Activated CD8-positive, alpha-beta memory T cell treated with anti-CD3 and anti-CD28 coated beads, Interleukin-2, amount 10 ng/mL, durations not matched to agents 7 days and 5 days (primary cell): ENCODE measurements at regions not wholly inside any gene's neighbourhood (a gene's known extent, or its start where the extent isn't known, plus 50 kb on each side); places are given as distances from the start of the nearest gene placed in this dataset.

Experiments used
- ATAC-seq: fragments of 150-1000 bp; cut with Tn5 transposase; one replicate; pipeline ENCODE4 v1.10.0; 2021; ENCODE audit warnings: moderate library complexity
- CTCF ChIA-PET: fragments of 350-600 bp; sonication (Branson Sonifier 250); formaldehyde crosslinking; loops from one replicate; lab custom pipeline; 2021; ENCODE audit warnings: antibody characterized with exemption; lab: Charles Lee
- DNase-seq: peaks from one replicate; pipeline ENCODE4 v3.0.0-alpha.2; 2020
- H3K27ac Mint-ChIP-seq: one replicate; pipeline ENCODE4 v1.8.0; 2021; ENCODE audit warnings: mild to moderate bottlenecking, mixed read lengths
- H3K27me3 Mint-ChIP-seq: one replicate; pipeline ENCODE4 v1.8.0; 2021; ENCODE audit warnings: mixed read lengths
- H3K36me3 Mint-ChIP-seq: one replicate; pipeline ENCODE4 v1.8.0; 2021; ENCODE audit warnings: mild to moderate bottlenecking, mixed read lengths
- H3K4me1 Mint-ChIP-seq: one replicate; pipeline ENCODE4 v1.8.0; 2021; ENCODE audit warnings: mixed read lengths
- H3K4me3 Mint-ChIP-seq: one replicate; pipeline ENCODE4 v1.8.0; 2021; ENCODE audit warnings: mild to moderate bottlenecking, moderate library complexity, mixed read lengths
- H3K9me3 Mint-ChIP-seq: one replicate; pipeline ENCODE4 v1.8.0; 2022; ENCODE audit warnings: low read depth, mixed read lengths

GRCh38 chrX:39874202-39874816 is 223.4 kb downstream of the BCOR start:
- Mint-ChIP-seq H3K4me3 (no peak overlapping the region), H3K27me3 (no peaks in the 10 kb centered on the region), H3K36me3 (peaks cover 2% of the 10 kb centered on the region), H3K9me3 (no peaks in the 10 kb centered on the region), H3K4me1 (peaks cover 49% of the 10 kb centered on the region), H3K27ac (peak overlapping the region; percentile 88)
- peak; percentile 76 for ATAC-seq
- CTCF ChIA-PET: interaction anchor here (1.1 to 1.3 kb wide), 2 partner anchors 10 to 20 kb away, joined by 3 to 7 read pairs; no protein-coding TSS in a partner anchor
- peak; percentile 90 for DNase-seq

- CTCF ChIA-PET: no interaction called here
- Mint-ChIP-seq H3K36me3 (peaks cover 2% of the 10 kb centered on the region), H3K4me1 (peaks cover 35% of the 10 kb centered on the region), H3K9me3 (no peaks in the 10 kb centered on the region), H3K4me3 (no peak overlapping the region), H3K27ac (no peak overlapping the region), H3K27me3 (no peaks in the 10 kb centered on the region)
- DNase-seq (no peak), ATAC-seq (no peak)
Measured at GRCh38 chrX:39875834-39876628, 221.7 kb downstream of the BCOR start.

- Mint-ChIP-seq H3K4me3 (no peak overlapping the region), H3K27me3 (no peaks in the 10 kb centered on the region), H3K27ac (no peak overlapping the region), H3K4me1 (peaks cover 26% of the 10 kb centered on the region), H3K36me3 (peaks cover 7% of the 10 kb centered on the region), H3K9me3 (peaks cover 3% of the 10 kb centered on the region)
- no peak for DNase-seq
- ATAC-seq: no peak
- CTCF ChIA-PET: no interaction called here
Measured at GRCh38 chrX:39877905-39878304, 219.9 kb downstream of the BCOR start.

GRCh38 chrX:39883666-39884065 is 214.1 kb downstream of the BCOR start:
- peak; percentile 60 for DNase-seq
- Mint-ChIP-seq H3K27ac (peak overlapping the region; percentile 80), H3K4me3 (no peak overlapping the region), H3K4me1 (peaks cover 20% of the 10 kb centered on the region), H3K9me3 (peaks cover 11% of the 10 kb centered on the region), H3K27me3 (peaks cover 10% of the 10 kb centered on the region), H3K36me3 (peaks cover 19% of the 10 kb centered on the region)
- CTCF ChIA-PET: no interaction called here
- peak; percentile 69 for ATAC-seq

- Mint-ChIP-seq H3K36me3 (peaks cover 19% of the 10 kb centered on the region), H3K27me3 (peaks cover 10% of the 10 kb centered on the region), H3K9me3 (peaks cover 11% of the 10 kb centered on the region), H3K4me1 (peaks cover 21% of the 10 kb centered on the region), H3K4me3 (no peak overlapping the region), H3K27ac (no peak overlapping the region)
- DNase-seq: no peak
- no peak for ATAC-seq
- CTCF ChIA-PET: no interaction called here
Measured at GRCh38 chrX:39886282-39886681, 211.5 kb downstream of the BCOR start.

GRCh38 chrX:39888730-39889129 is 209.0 kb downstream of the BCOR start:
- DNase-seq (no peak), ATAC-seq (no peak)
- H3K36me3 Mint-ChIP-seq: peaks cover 11% of the 10 kb centered on the region
- no peak overlapping the region for H3K4me3 Mint-ChIP-seq
- peaks cover 10% of the 10 kb centered on the region for H3K27me3 Mint-ChIP-seq
- peaks cover 20% of the 10 kb centered on the region for H3K4me1 Mint-ChIP-seq
- H3K27ac Mint-ChIP-seq: no peak overlapping the region
- CTCF ChIA-PET: no interaction called here
- peaks cover 3% of the 10 kb centered on the region for H3K9me3 Mint-ChIP-seq

GRCh38 chrX:39889704-39890103 is 208.1 kb downstream of the BCOR start:
- Mint-ChIP-seq H3K27ac (no peak overlapping the region), H3K36me3 (peaks cover 4% of the 10 kb centered on the region), H3K27me3 (peaks cover 6% of the 10 kb centered on the region), H3K9me3 (no peaks in the 10 kb centered on the region), H3K4me3 (no peak overlapping the region), H3K4me1 (peaks cover 13% of the 10 kb centered on the region)
- no peak for DNase-seq
- no peak for ATAC-seq
- CTCF ChIA-PET: no interaction called here

- Mint-ChIP-seq H3K4me3 (no peak overlapping the region), H3K27ac (no peak overlapping the region), H3K36me3 (peaks cover 3% of the 10 kb centered on the region), H3K9me3 (no peaks in the 10 kb centered on the region), H3K4me1 (peaks cover 12% of the 10 kb centered on the region), H3K27me3 (peaks cover 6% of the 10 kb centered on the region)
- DNase-seq (no peak), ATAC-seq (no peak)
- CTCF ChIA-PET: no interaction called here
Measured at GRCh38 chrX:39890807-39891206, 207.0 kb downstream of the BCOR start.

GRCh38 chrX:39891781-39892180 is 206.0 kb downstream of the BCOR start:
- no peak for ATAC-seq
- CTCF ChIA-PET: no interaction called here
- no peak overlapping the region for H3K27ac Mint-ChIP-seq

GRCh38 chrX:39893417-39894338 is 204.1 kb downstream of the BCOR start:
- H3K27ac Mint-ChIP-seq: no peak overlapping the region
- no peak overlapping the region for H3K4me3 Mint-ChIP-seq

More at GRCh38 chrX:39891781-39892180, 206.0 kb downstream of the BCOR start:
- Mint-ChIP-seq H3K4me1 (peaks cover 12% of the 10 kb centered on the region), H3K36me3 (peaks cover 3% of the 10 kb centered on the region), H3K4me3 (no peak overlapping the region), H3K27me3 (no peaks in the 10 kb centered on the region), H3K9me3 (no peaks in the 10 kb centered on the region)
- no peak for DNase-seq

GRCh38 chrX:39894683-39895082 is 203.1 kb downstream of the BCOR start:
- peaks cover 2% of the 10 kb centered on the region for H3K27me3 Mint-ChIP-seq
- DNase-seq (no peak), ATAC-seq (no peak)
- H3K36me3 Mint-ChIP-seq: peaks cover 3% of the 10 kb centered on the region
- no peak overlapping the region for H3K4me3 Mint-ChIP-seq
- no peak overlapping the region for H3K27ac Mint-ChIP-seq
- peaks cover 9% of the 10 kb centered on the region for H3K4me1 Mint-ChIP-seq
- CTCF ChIA-PET: no interaction called here
- H3K9me3 Mint-ChIP-seq: no peaks in the 10 kb centered on the region

More at GRCh38 chrX:39893417-39894338, 204.1 kb downstream of the BCOR start:
- Mint-ChIP-seq H3K4me1 (peaks cover 10% of the 10 kb centered on the region), H3K9me3 (no peaks in the 10 kb centered on the region), H3K36me3 (peaks cover 3% of the 10 kb centered on the region), H3K27me3 (peaks cover 2% of the 10 kb centered on the region)
- ATAC-seq: no peak
- DNase-seq: no peak
- CTCF ChIA-PET: no interaction called here

GRCh38 chrX:39895218-39896110 is 202.3 kb downstream of the BCOR start:
- DNase-seq (no peak), ATAC-seq (no peak)
- CTCF ChIA-PET: no interaction called here
- H3K36me3 Mint-ChIP-seq: peaks cover 3% of the 10 kb centered on the region
- H3K4me3 Mint-ChIP-seq: no peak overlapping the region
- peaks cover 9% of the 10 kb centered on the region for H3K4me1 Mint-ChIP-seq
- H3K27ac Mint-ChIP-seq: no peak overlapping the region
- H3K9me3 Mint-ChIP-seq: no peaks in the 10 kb centered on the region
- H3K27me3 Mint-ChIP-seq: peaks cover 2% of the 10 kb centered on the region
